ENCODE measurements at regions not wholly inside any gene's neighbourhood (a gene's known extent, or its start where the extent isn't known, plus 50 kb on each side); places are given as distances from the start of the nearest gene placed in this dataset.

DNA sequence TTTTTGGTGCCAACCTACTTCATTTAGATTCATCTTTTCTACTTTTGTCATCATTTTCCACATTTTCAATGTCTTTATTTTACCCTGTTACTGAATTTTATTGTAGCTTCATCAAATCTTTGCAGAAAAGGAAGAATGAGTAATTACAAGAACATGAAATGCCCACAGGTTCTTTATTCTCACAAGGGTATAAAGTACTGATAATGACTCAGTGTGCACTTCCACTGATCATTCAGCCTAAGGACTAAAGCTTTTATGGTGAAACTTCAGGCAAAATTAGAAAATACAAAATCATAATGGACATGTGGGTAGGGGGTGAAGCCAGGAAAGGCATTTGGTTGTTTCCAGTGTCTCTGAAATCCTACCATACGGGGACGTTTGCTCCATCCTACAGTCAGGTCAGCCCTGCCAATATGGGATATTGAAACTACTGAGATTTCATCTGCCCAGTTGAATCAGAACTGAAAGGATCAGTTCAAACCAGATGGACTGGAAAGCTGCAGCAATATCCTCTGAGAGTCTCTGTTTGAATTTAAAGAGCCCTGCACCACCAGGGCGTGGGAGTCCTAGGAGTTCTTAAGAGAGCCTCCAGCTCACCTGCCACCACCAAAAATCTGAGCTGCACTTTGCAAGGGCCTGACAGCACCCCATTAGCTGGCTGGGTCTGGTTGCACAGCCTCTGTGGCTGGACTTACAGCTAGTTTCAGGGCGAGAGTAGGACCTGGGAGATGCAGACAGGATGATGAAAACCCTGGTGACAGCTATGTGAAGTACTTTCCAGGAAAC is 390.4 kb downstream of the CMPK2 start:
- no peak overlapping the region for H3K27ac ChIP-seq

DNA sequence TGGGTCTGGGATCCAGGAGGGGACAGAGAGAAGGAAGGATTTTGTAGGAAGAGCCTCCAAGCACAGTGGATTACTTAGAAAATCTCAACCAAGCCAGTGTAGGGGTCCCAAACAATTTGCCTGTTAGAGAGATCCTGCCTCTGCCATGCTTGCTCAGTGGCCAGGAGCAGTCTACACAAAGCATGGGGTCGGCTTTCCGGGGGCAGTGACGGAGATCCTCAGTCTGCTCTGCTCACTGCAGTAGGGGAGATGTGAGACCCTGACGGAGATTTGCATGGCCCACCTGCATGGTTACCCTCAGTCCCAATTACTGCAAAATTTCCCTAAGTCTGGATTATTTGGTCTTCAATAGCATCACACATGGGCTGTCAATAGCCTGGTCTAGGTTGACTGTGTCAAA is 385.2 kb downstream of the CMPK2 start:
- no peak overlapping the region for H3K27ac ChIP-seq
- no peak for TF ChIP-seq CTCF (IDR thresholded peaks at IDR 0.05)
- no peak for TF ChIP-seq ZFX (IDR thresholded peaks at IDR 0.05; ENCODE audit: borderline replicate concordance)

More for the DNA sequence above, 390.4 kb downstream of the CMPK2 start:
- no peak for TF ChIP-seq ZFX (IDR thresholded peaks at IDR 0.05; ENCODE audit: borderline replicate concordance)
- no peak for TF ChIP-seq CTCF (IDR thresholded peaks at IDR 0.05)

DNA sequence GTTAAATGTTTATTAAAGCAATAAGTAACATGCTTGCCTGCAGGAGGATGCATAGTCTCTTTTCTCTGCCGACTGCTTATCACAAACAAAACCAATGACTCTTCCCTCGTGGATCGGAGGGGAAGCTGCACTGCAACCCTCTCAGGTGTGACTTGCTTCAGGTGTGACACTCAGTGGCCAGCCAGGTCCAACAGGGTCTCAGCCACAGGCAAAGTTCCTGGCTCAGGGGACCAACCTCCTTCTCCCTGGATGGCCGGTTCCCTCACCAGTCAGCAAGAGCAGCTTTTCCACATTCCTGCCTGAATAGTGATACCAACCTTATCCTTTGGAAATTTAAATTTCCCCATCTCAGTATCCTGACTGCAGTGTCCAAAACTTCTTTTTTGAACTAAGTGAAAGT is 383.5 kb downstream of the CMPK2 start:
- no peak for TF ChIP-seq CTCF (IDR thresholded peaks at IDR 0.05)
- no peak for TF ChIP-seq ZFX (IDR thresholded peaks at IDR 0.05; ENCODE audit: borderline replicate concordance)
- no peak overlapping the region for H3K27ac ChIP-seq

DNA sequence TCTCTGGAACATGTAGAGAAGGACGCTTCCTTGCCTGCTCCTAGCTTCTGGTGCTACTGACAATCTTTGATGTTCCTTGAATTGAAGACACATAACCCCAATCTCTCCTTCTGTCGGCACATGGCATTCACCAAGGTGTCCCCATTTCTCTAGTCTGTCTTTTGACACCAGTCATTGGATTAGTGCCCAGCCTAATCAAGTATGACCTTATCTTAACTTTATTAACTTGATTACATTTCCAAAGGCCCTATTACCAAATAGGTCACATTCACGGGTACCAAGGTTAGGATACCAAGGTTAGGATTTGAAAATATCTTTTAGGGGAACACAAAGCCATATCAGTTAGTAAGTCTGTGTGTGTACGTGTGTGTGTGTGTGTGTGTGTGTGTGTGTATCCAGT is 377.9 kb downstream of the CMPK2 start:
- no peak overlapping the region for H3K27ac ChIP-seq
- TF ChIP-seq ZFX (IDR thresholded peaks at IDR 0.05; ENCODE audit: borderline replicate concordance) (no peak), CTCF (IDR thresholded peaks at IDR 0.05) (no peak)

- TF ChIP-seq ZFX (IDR thresholded peaks at IDR 0.05; ENCODE audit: borderline replicate concordance): no peak
- no peak for TF ChIP-seq CTCF (IDR thresholded peaks at IDR 0.05)
- no peak overlapping the region for H3K27ac ChIP-seq
These were observed 373.1 kb downstream of the CMPK2 start for GRCh38 chr2:6492573-6492972.

- TF ChIP-seq ZFX (IDR thresholded peaks at IDR 0.05; ENCODE audit: borderline replicate concordance) (no peak), CTCF (IDR thresholded peaks at IDR 0.05) (no peak)
- no peak overlapping the region for H3K27ac ChIP-seq
These were observed 372.4 kb downstream of the CMPK2 start for GRCh38 chr2:6493266-6493665.

- H3K27ac ChIP-seq: no peak overlapping the region
- TF ChIP-seq ZFX (IDR thresholded peaks at IDR 0.05; ENCODE audit: borderline replicate concordance): no peak
- no peak for TF ChIP-seq CTCF (IDR thresholded peaks at IDR 0.05)
These were observed 372.0 kb downstream of the CMPK2 start for GRCh38 chr2:6493669-6494068.

Measured in 22Rv1 (cell line).